H9 (cell line): ENCODE measurements at regions not wholly inside any gene's neighbourhood (a gene's known extent, or its start where the extent isn't known, plus 50 kb on each side); places are given as distances from the start of the nearest gene placed in this dataset.

Source experiments
- DNase-seq: peaks from one replicate; pipeline ENCODE4 v3.0.0-alpha.2; 2017
- H2AFZ ChIP-seq: one replicate; pipeline ENCODE4 v1.6.1; 2013; ENCODE audit warnings: mild to moderate bottlenecking, low read length, control low read depth, moderate library complexity
- H2AK5ac ChIP-seq: 2 replicates; pipeline ENCODE4 v1.6.1; 2013; ENCODE audit warnings: low read length, control low read depth, mixed read lengths; ENCODE audit not compliant: insufficient read length
- H2BK120ac ChIP-seq: one replicate; pipeline ENCODE4 v1.6.1; 2013; ENCODE audit warnings: low read depth, mild to moderate bottlenecking, low read length, control low read depth, inconsistent platforms; ENCODE audit not compliant: poor library complexity, severe bottlenecking
- H2BK12ac ChIP-seq: 2 replicates; pipeline ENCODE4 v1.6.1; 2013; ENCODE audit warnings: low read length, control low read depth, mixed read lengths, low read depth; ENCODE audit not compliant: insufficient read length
- H2BK15ac ChIP-seq: 2 replicates; pipeline ENCODE4 v1.6.1; 2013; ENCODE audit warnings: low read depth, low read length, control low read depth
- H2BK20ac ChIP-seq: one replicate; pipeline ENCODE4 v1.6.1; 2013; ENCODE audit warnings: low read depth, mild to moderate bottlenecking, low read length, control low read depth, inconsistent platforms; ENCODE audit not compliant: poor library complexity, severe bottlenecking
- H2BK5ac ChIP-seq: 2 replicates; pipeline ENCODE4 v1.6.1; 2013; ENCODE audit warnings: low read length, control low read depth, mixed read lengths; ENCODE audit not compliant: insufficient read length
- H3K14ac ChIP-seq: 2 replicates; pipeline ENCODE4 v1.6.1; 2013; ENCODE audit warnings: low read length, control low read depth; ENCODE audit not compliant: insufficient read depth
- H3K18ac ChIP-seq: 2 replicates; pipeline ENCODE4 v1.6.1; 2013; ENCODE audit warnings: low read depth, mild to moderate bottlenecking, mixed read lengths, low read length, control low read depth; ENCODE audit not compliant: insufficient read length
- H3K23ac ChIP-seq: 2 replicates; pipeline ENCODE4 v1.6.1; 2013; ENCODE audit warnings: low read length, control low read depth, mixed read lengths, low read depth; ENCODE audit not compliant: insufficient read length
- H3K23me2 ChIP-seq: 2 replicates; pipeline ENCODE4 v1.6.1; 2013; ENCODE audit warnings: low read depth, mild to moderate bottlenecking, mixed read lengths, low read length, control low read depth; ENCODE audit not compliant: insufficient read length, poor library complexity, severe bottlenecking
- H3K27ac ChIP-seq: 2 replicates; pipeline ENCODE4 v1.5.1; 2013; ENCODE audit warnings: low read length, control low read depth, mixed read lengths, low read depth; ENCODE audit not compliant: insufficient read length
- H3K27me3 ChIP-seq: 2 replicates; pipeline ENCODE4 v1.6.1; 2013; ENCODE audit warnings: low read length, control low read depth, inconsistent platforms; ENCODE audit not compliant: insufficient read depth
- H3K4ac ChIP-seq: 2 replicates; pipeline ENCODE4 v1.6.1; 2013; ENCODE audit warnings: low read depth, mild to moderate bottlenecking, control low read depth, inconsistent platforms, low read length, moderate library complexity
- H3K4me1 ChIP-seq: 2 replicates; pipeline ENCODE4 v1.6.1; 2013; ENCODE audit warnings: low read length, control low read depth, inconsistent platforms; ENCODE audit not compliant: insufficient read depth
- H3K4me2 ChIP-seq: 2 replicates; pipeline ENCODE4 v1.6.1; 2013; ENCODE audit warnings: low read length, control low read depth, mixed read lengths; ENCODE audit not compliant: insufficient read length, insufficient read depth
- H3K56ac ChIP-seq: 2 replicates; pipeline ENCODE4 v1.6.1; 2013; ENCODE audit warnings: low read depth, mild to moderate bottlenecking, mixed read lengths, low read length, control low read depth; ENCODE audit not compliant: insufficient read length
- H3K79me1 ChIP-seq: 2 replicates; pipeline ENCODE4 v1.6.1; 2013; ENCODE audit warnings: low read depth, mild to moderate bottlenecking, moderate library complexity, low read length, control low read depth, inconsistent platforms; ENCODE audit not compliant: insufficient read depth, poor library complexity, severe bottlenecking
- H3K79me2 ChIP-seq: 2 replicates; pipeline ENCODE4 v1.6.1; 2013; ENCODE audit warnings: low read length, control low read depth, inconsistent platforms; ENCODE audit not compliant: insufficient read depth
- H3K9ac ChIP-seq: 2 replicates; pipeline ENCODE4 v1.6.1; 2013; ENCODE audit warnings: low read length, control low read depth, mixed read lengths; ENCODE audit not compliant: insufficient read length; ENCODE audit errors: extremely low read depth
- H3K9me3 ChIP-seq: one replicate; pipeline ENCODE4 v1.6.1; 2013; ENCODE audit warnings: low read depth, low read length, inconsistent platforms; ENCODE audit not compliant: control insufficient read depth
- H3T11ph ChIP-seq: one replicate; pipeline ENCODE4 v1.6.1; 2013; ENCODE audit warnings: mild to moderate bottlenecking, low read length, control low read depth, inconsistent platforms
- H4K20me1 ChIP-seq: one replicate; pipeline ENCODE4 v1.6.1; 2013; ENCODE audit not compliant: control insufficient read depth, insufficient read length, insufficient read depth
- H4K5ac ChIP-seq: 2 replicates; pipeline ENCODE4 v1.6.1; 2013; ENCODE audit warnings: low read depth, mild to moderate bottlenecking, mixed read lengths, low read length, control low read depth; ENCODE audit not compliant: insufficient read length
- H4K8ac ChIP-seq: replicated peaks from 2 replicates; pipeline ENCODE4 v1.6.1; 2013; ENCODE audit warnings: low read length, control low read depth, mixed read lengths, low read depth; ENCODE audit not compliant: insufficient read length
- H4K91ac ChIP-seq: 2 replicates; pipeline ENCODE4 v1.6.1; 2013; ENCODE audit warnings: low read depth, mild to moderate bottlenecking, moderate library complexity, mixed read lengths, low read length, control low read depth; ENCODE audit not compliant: insufficient read length
- H3K27ac Mint-ChIP-seq, 3 experiments: 2 replicates in 2 of 3; 3 replicates in 1 of 3; pipeline ENCODE4 v1.8.0; 2020 to 2021; ENCODE audit warnings: mixed read lengths in 3 of 3, mild to moderate bottlenecking in 1 of 3, moderate library complexity in 1 of 3
- H3K27me3 Mint-ChIP-seq: 2 replicates; pipeline ENCODE4 v1.8.0; 2021; ENCODE audit warnings: low read depth, mild to moderate bottlenecking, moderate library complexity, mixed read lengths
- H3K36me3 Mint-ChIP-seq, 3 experiments: 2 replicates in 2 of 3; 3 replicates in 1 of 3; pipeline ENCODE4 v1.8.0; 2020 to 2021; ENCODE audit warnings: low read depth in 3 of 3, mixed read lengths in 3 of 3; ENCODE audit not compliant: insufficient read depth in 1 of 3
- H3K4me1 Mint-ChIP-seq, 2 experiments: 2 replicates each; pipeline ENCODE4 v1.8.0; 2020; ENCODE audit warnings: mixed read lengths in 2 of 2
- H3K4me3 Mint-ChIP-seq, 2 experiments: 2 replicates in 1 of 2; 3 replicates in 1 of 2; pipeline ENCODE4 v1.8.0; 2020 to 2021; ENCODE audit warnings: mild to moderate bottlenecking in 2 of 2, mixed read lengths in 2 of 2, moderate library complexity in 1 of 2
- H3K9me3 Mint-ChIP-seq, 2 experiments: 2 replicates in 1 of 2; 3 replicates in 1 of 2; pipeline ENCODE4 v1.8.0; 2020; ENCODE audit warnings: mild to moderate bottlenecking in 2 of 2, mixed read lengths in 2 of 2, moderate library complexity in 1 of 2
- CTCF ChIP-seq: fragments of 200-600 bp; sonication (generic); conservative IDR thresholded peaks from 3 replicates; pipeline ENCODE4 v1.8.0; 2021; ENCODE audit warnings: antibody characterized with exemption, mild to moderate bottlenecking
- WGBS: extraction: QIAGEN DNeasy Blood & Tissue Kit; methylation state at CpG from one replicate; pipeline ENCODE4 v1.1.7; 2013; ENCODE audit warnings: missing lambda C conversion rate, low lambda C conversion rate, mixed read lengths; ENCODE audit not compliant: insufficient read length; ENCODE audit errors: extremely low coverage; 5-methylcytosine and 5-hydroxymethylcytosine counted together

- no peak overlapping the region for H3K27ac ChIP-seq
- peak overlapping the region in 1 of 3 experiments; percentile 92; a peak in 2 of 7 replicates for H3K27ac Mint-ChIP-seq
- no peak overlapping the region for H4K8ac ChIP-seq
Observed at GRCh38 chr20:62530643-62531032, 54.8 kb upstream of the GATA5 start.

More at GRCh38 chr20:62530643-62531032, 54.8 kb upstream of the GATA5 start:
- no peaks in the 10 kb centered on the region for H3K79me2 ChIP-seq
- H3K56ac ChIP-seq = no peak overlapping the region
- Mint-ChIP-seq H3K36me3 (no peaks in the 10 kb centered on the region), H3K9me3 (no peaks in the 10 kb centered on the region; a peak in 1 of 5 replicates), H3K27me3 (peaks cover 2% of the 10 kb centered on the region; the same call in 1 of the 2 replicates), H3K4me3 (no peak overlapping the region), H3K4me1 (peaks cover 0 to 17% of the 10 kb centered on the region in 2 experiments; a peak in 2 of 4 replicates)
- no peak overlapping the region for H3K23ac ChIP-seq
- H2BK20ac ChIP-seq = no peak overlapping the region
- H2BK120ac ChIP-seq = no peak overlapping the region
- WGBS = no CpG with 5 or more reads among the region's 16 CpGs
- H3K4me1 ChIP-seq = no peaks in the 10 kb centered on the region
- no peak overlapping the region for H2AFZ ChIP-seq
- no peak overlapping the region for H3T11ph ChIP-seq
- no peak for DNase-seq
- H3K14ac ChIP-seq = no peak overlapping the region
- no peak overlapping the region for H3K4ac ChIP-seq
- H3K23me2 ChIP-seq = no peaks in the 10 kb centered on the region
- no peak overlapping the region for H2AK5ac ChIP-seq
- no peak overlapping the region for H2BK12ac ChIP-seq
- no peaks in the 10 kb centered on the region for H3K79me1 ChIP-seq
- H2BK5ac ChIP-seq = no peak overlapping the region
- no peak overlapping the region for H2BK15ac ChIP-seq
- H4K91ac ChIP-seq = no peak overlapping the region
- H3K9ac ChIP-seq = no peak overlapping the region
- TF ChIP-seq CTCF = no peak
- no peaks in the 10 kb centered on the region for H4K20me1 ChIP-seq
- no peaks in the 10 kb centered on the region for H3K9me3 ChIP-seq
- H3K27me3 ChIP-seq = no peaks in the 10 kb centered on the region
- no peak overlapping the region for H4K5ac ChIP-seq
- no peak overlapping the region for H3K4me2 ChIP-seq
- H3K18ac ChIP-seq = no peak overlapping the region
